ENCODE measurements at regions not wholly inside any gene's neighbourhood (a gene's known extent, or its start where the extent isn't known, plus 50 kb on each side); places are given as distances from the start of the nearest gene placed in this dataset.

- Histone ChIP-seq H3F3A (ENCODE audit: low read depth) (no peaks in the 10 kb centered on the region), H3K4me3 (ENCODE audit: low read length, poor library complexity, severe bottlenecking) (no peak overlapping the region), H3K9me2 (replicated peaks; ENCODE audit: low read depth, low read length) (no peaks in the 10 kb centered on the region), H3K36me3 (ENCODE audit: insufficient read depth, low read length) (no peaks in the 10 kb centered on the region), H4K20me1 (ENCODE audit: insufficient read depth, low read length, poor library complexity, severe bottlenecking) (no peaks in the 10 kb centered on the region), H3K27me3 (ENCODE audit: insufficient read depth, low read length, poor library complexity, severe bottlenecking) (no peaks in the 10 kb centered on the region), H2AFZ (ENCODE audit: low read length) (no peak overlapping the region), H3K4me2 (ENCODE audit: low read depth, low read length, poor library complexity, severe bottlenecking) (no peak overlapping the region), H3K4me1 (ENCODE audit: insufficient read depth, low read length, poor library complexity, severe bottlenecking) (no peaks in the 10 kb centered on the region), H3K9me3 (ENCODE audit: insufficient read depth, low read depth, low read length) (no peaks in the 10 kb centered on the region), H3K79me2 (ENCODE audit: insufficient read depth, low read length) (no peaks in the 10 kb centered on the region), H3K9ac (ENCODE audit: low read depth, low read length, poor library complexity, severe bottlenecking) (no peak overlapping the region)
- TF ChIP-seq, protein P1, sequence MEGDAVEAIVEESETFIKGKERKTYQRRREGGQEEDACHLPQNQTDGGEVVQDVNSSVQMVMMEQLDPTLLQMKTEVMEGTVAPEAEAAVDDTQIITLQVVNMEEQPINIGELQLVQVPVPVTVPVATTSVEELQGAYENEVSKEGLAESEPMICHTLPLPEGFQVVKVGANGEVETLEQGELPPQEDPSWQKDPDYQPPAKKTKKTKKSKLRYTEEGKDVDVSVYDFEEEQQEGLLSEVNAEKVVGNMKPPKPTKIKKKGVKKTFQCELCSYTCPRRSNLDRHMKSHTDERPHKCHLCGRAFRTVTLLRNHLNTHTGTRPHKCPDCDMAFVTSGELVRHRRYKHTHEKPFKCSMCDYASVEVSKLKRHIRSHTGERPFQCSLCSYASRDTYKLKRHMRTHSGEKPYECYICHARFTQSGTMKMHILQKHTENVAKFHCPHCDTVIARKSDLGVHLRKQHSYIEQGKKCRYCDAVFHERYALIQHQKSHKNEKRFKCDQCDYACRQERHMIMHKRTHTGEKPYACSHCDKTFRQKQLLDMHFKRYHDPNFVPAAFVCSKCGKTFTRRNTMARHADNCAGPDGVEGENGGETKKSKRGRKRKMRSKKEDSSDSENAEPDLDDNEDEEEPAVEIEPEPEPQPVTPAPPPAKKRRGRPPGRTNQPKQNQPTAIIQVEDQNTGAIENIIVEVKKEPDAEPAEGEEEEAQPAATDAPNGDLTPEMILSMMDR (conservative IDR thresholded peaks at IDR 0.05; ENCODE audit: low read length) = no peak
- no peak for TF ChIP-seq EZH2phosphoT487 (IDR thresholded peaks at IDR 0.05; ENCODE audit: borderline replicate concordance)
Measured at GRCh38 chr2:83113953-83114352, 1345.1 kb downstream of the SUCLG1 start.

DNA sequence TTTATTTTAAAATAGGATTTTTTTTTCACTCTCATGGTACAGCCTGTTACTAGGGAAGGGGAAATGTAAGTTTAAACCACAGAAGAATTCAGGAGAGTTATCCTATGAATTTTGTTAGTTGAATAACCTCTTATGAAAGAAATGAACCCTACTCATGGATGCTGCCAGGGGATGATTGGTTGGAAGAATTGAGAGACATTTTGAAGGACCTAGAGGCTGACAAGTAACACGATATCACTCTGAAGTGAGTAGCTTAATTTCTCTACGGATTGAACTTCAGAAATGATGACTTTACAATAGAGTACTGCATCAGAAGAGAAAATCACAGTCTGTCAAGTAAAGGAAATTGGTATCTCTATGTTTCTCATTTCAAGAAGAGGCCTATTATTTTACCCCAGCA is 1346.2 kb downstream of the SUCLG1 start:
- Histone ChIP-seq H3K9me2 (replicated peaks; ENCODE audit: low read depth, low read length) (no peaks in the 10 kb centered on the region), H4K20me1 (ENCODE audit: insufficient read depth, low read length, poor library complexity, severe bottlenecking) (no peaks in the 10 kb centered on the region), H3K4me2 (ENCODE audit: low read depth, low read length, poor library complexity, severe bottlenecking) (no peak overlapping the region), H3K9ac (ENCODE audit: low read depth, low read length, poor library complexity, severe bottlenecking) (no peak overlapping the region), H3K4me1 (ENCODE audit: insufficient read depth, low read length, poor library complexity, severe bottlenecking) (no peaks in the 10 kb centered on the region), H3K79me2 (ENCODE audit: insufficient read depth, low read length) (no peaks in the 10 kb centered on the region), H3K4me3 (ENCODE audit: low read length, poor library complexity, severe bottlenecking) (no peak overlapping the region), H3K27me3 (ENCODE audit: insufficient read depth, low read length, poor library complexity, severe bottlenecking) (no peaks in the 10 kb centered on the region), H3K9me3 (ENCODE audit: insufficient read depth, low read depth, low read length) (no peaks in the 10 kb centered on the region), H2AFZ (ENCODE audit: low read length) (no peak overlapping the region), H3K36me3 (ENCODE audit: insufficient read depth, low read length) (no peaks in the 10 kb centered on the region), H3F3A (ENCODE audit: low read depth) (no peaks in the 10 kb centered on the region)
- no peak for TF ChIP-seq EZH2phosphoT487 (IDR thresholded peaks at IDR 0.05; ENCODE audit: borderline replicate concordance)
- TF ChIP-seq, protein P1 (conservative IDR thresholded peaks at IDR 0.05; ENCODE audit: low read length) = no peak

GRCh38 chr2:83109284-83109683 is 1349.8 kb downstream of the SUCLG1 start:
- H3K27me3 ChIP-seq (ENCODE audit: insufficient read depth, low read length, poor library complexity, severe bottlenecking) = no peaks in the 10 kb centered on the region
- no peaks in the 10 kb centered on the region for H4K20me1 ChIP-seq (ENCODE audit: insufficient read depth, low read length, poor library complexity, severe bottlenecking)
- no peaks in the 10 kb centered on the region for H3K36me3 ChIP-seq (ENCODE audit: insufficient read depth, low read length)
- no peak overlapping the region for H2AFZ ChIP-seq (ENCODE audit: low read length)
- H3K9me3 ChIP-seq (ENCODE audit: insufficient read depth, low read depth, low read length) = no peaks in the 10 kb centered on the region
- TF ChIP-seq EZH2phosphoT487 (IDR thresholded peaks at IDR 0.05; ENCODE audit: borderline replicate concordance) = no peak
- TF ChIP-seq, protein P1 (conservative IDR thresholded peaks at IDR 0.05; ENCODE audit: low read length) = no peak
- H3K9me2 ChIP-seq (replicated peaks; ENCODE audit: low read depth, low read length) = no peaks in the 10 kb centered on the region
- H3K4me3 ChIP-seq (ENCODE audit: low read length, poor library complexity, severe bottlenecking) = no peak overlapping the region
- H3K4me1 ChIP-seq (ENCODE audit: insufficient read depth, low read length, poor library complexity, severe bottlenecking) = no peaks in the 10 kb centered on the region
- no peak overlapping the region for H3K4me2 ChIP-seq (ENCODE audit: low read depth, low read length, poor library complexity, severe bottlenecking)
- no peak overlapping the region for H3K9ac ChIP-seq (ENCODE audit: low read depth, low read length, poor library complexity, severe bottlenecking)
- H3K79me2 ChIP-seq (ENCODE audit: insufficient read depth, low read length) = no peaks in the 10 kb centered on the region
- H3F3A ChIP-seq (ENCODE audit: low read depth) = no peaks in the 10 kb centered on the region

Data from Loucy (cell line).